Activated CD4-positive, alpha-beta T cell treated with anti-CD3 and anti-CD28 coated beads, Interleukin-2, amount 10 ng/mL, durations not matched to agents 7 days and 5 days (primary cell): ENCODE measurements at regions not wholly inside any gene's neighbourhood (a gene's known extent, or its start where the extent isn't known, plus 50 kb on each side); places are given as distances from the start of the nearest gene placed in this dataset.

Source experiments
- CTCF ChIA-PET: fragments of 350-600 bp; sonication (Branson Sonifier 250); formaldehyde crosslinking; loops from one replicate; lab custom pipeline; 2021; ENCODE audit warnings: antibody characterized with exemption; lab: Charles Lee
- POLR2A ChIA-PET: fragments of 350-600 bp; sonication (Branson Sonifier 250); formaldehyde crosslinking; loops from one replicate; lab custom pipeline; 2021; ENCODE audit warnings: antibody characterized with exemption; lab: Charles Lee
- DNase-seq: peaks from one replicate; pipeline ENCODE4 v3.0.0-alpha.2; 2020
- H3K27ac Mint-ChIP-seq: one replicate; pipeline ENCODE4 v1.8.0; 2021; ENCODE audit warnings: mild to moderate bottlenecking, moderate library complexity, mixed read lengths
- H3K27me3 Mint-ChIP-seq: one replicate; pipeline ENCODE4 v1.8.0; 2021; ENCODE audit warnings: mixed read lengths
- H3K36me3 Mint-ChIP-seq: one replicate; pipeline ENCODE4 v1.8.0; 2021; ENCODE audit warnings: low read depth, mixed read lengths
- H3K4me1 Mint-ChIP-seq: one replicate; pipeline ENCODE4 v1.8.0; 2021; ENCODE audit warnings: mixed read lengths
- H3K4me3 Mint-ChIP-seq: one replicate; pipeline ENCODE4 v1.8.0; 2021; ENCODE audit warnings: mild to moderate bottlenecking, moderate library complexity, mixed read lengths
- H3K9me3 Mint-ChIP-seq: one replicate; pipeline ENCODE4 v1.8.0; 2021; ENCODE audit warnings: mixed read lengths

- Mint-ChIP-seq H3K36me3 (no peaks in the 10 kb centered on the region), H3K9me3 (no peaks in the 10 kb centered on the region), H3K27ac (no peak overlapping the region), H3K27me3 (no peaks in the 10 kb centered on the region), H3K4me3 (no peak overlapping the region), H3K4me1 (no peaks in the 10 kb centered on the region)
- ChIA-PET CTCF (interaction anchor here (0.7 to 1.5 kb wide), 2 partner anchors 9 to 655 kb away, joined by 3 read pairs; no protein-coding TSS in a partner anchor), POLR2A (no interaction called here)
- no peak for DNase-seq
Observed at GRCh38 chr5:154630410-154630809, 124.8 kb upstream of the LARP1 start.

GRCh38 chr5:154628685-154629084 is 126.5 kb upstream of the LARP1 start:
- CTCF ChIA-PET, result no interaction called here
- Mint-ChIP-seq H3K27ac (no peak overlapping the region), H3K4me3 (no peak overlapping the region), H3K9me3 (no peaks in the 10 kb centered on the region), H3K4me1 (no peaks in the 10 kb centered on the region), H3K36me3 (no peaks in the 10 kb centered on the region), H3K27me3 (no peaks in the 10 kb centered on the region)
- no peak for DNase-seq
- POLR2A ChIA-PET, result no interaction called here

- CTCF ChIA-PET, result interaction anchor here (0.5 kb wide), 1 partner anchor 31 kb away, joined by 3 read pairs; no protein-coding TSS in a partner anchor
- POLR2A ChIA-PET, result no interaction called here
- DNase-seq, result no peak
- no peaks in the 10 kb centered on the region for H3K27me3 Mint-ChIP-seq
- no peak overlapping the region for H3K4me3 Mint-ChIP-seq
- no peaks in the 10 kb centered on the region for H3K36me3 Mint-ChIP-seq
- no peaks in the 10 kb centered on the region for H3K9me3 Mint-ChIP-seq
- no peak overlapping the region for H3K27ac Mint-ChIP-seq
- H3K4me1 Mint-ChIP-seq, result no peaks in the 10 kb centered on the region
Observed at GRCh38 chr5:154627698-154628678, 127.2 kb upstream of the LARP1 start.

GRCh38 chr5:154626876-154627557 is 128.2 kb upstream of the LARP1 start:
- Mint-ChIP-seq H3K9me3 (no peaks in the 10 kb centered on the region), H3K36me3 (no peaks in the 10 kb centered on the region), H3K4me1 (no peaks in the 10 kb centered on the region), H3K27ac (no peak overlapping the region), H3K4me3 (no peak overlapping the region), H3K27me3 (no peaks in the 10 kb centered on the region)
- ChIA-PET CTCF (interaction anchor here (0.5 kb wide), 1 partner anchor 30 kb away, joined by 3 read pairs; no protein-coding TSS in a partner anchor), POLR2A (no interaction called here)
- DNase-seq, result no peak

GRCh38 chr5:154625031-154625430 is 130.1 kb upstream of the LARP1 start:
- ChIA-PET POLR2A (no interaction called here), CTCF (no interaction called here)
- Mint-ChIP-seq H3K27ac (no peak overlapping the region), H3K27me3 (no peaks in the 10 kb centered on the region), H3K36me3 (no peaks in the 10 kb centered on the region), H3K4me1 (no peaks in the 10 kb centered on the region), H3K4me3 (no peak overlapping the region), H3K9me3 (no peaks in the 10 kb centered on the region)
- DNase-seq, result no peak

- H3K4me3 Mint-ChIP-seq, result no peak overlapping the region
- no peaks in the 10 kb centered on the region for H3K27me3 Mint-ChIP-seq
- ChIA-PET CTCF (no interaction called here), POLR2A (no interaction called here)
- H3K27ac Mint-ChIP-seq, result no peak overlapping the region
- H3K4me1 Mint-ChIP-seq, result no peaks in the 10 kb centered on the region
- H3K36me3 Mint-ChIP-seq, result no peaks in the 10 kb centered on the region
- H3K9me3 Mint-ChIP-seq, result no peaks in the 10 kb centered on the region
- DNase-seq, result no peak
Observed at GRCh38 chr5:154624341-154624740, 130.8 kb upstream of the LARP1 start.

GRCh38 chr5:154620411-154620810 is 134.8 kb upstream of the LARP1 start:
- H3K27ac Mint-ChIP-seq, result no peak overlapping the region
- POLR2A ChIA-PET, result no interaction called here
- H3K4me3 Mint-ChIP-seq, result no peak overlapping the region
- CTCF ChIA-PET, result no interaction called here
- no peak for DNase-seq
- H3K9me3 Mint-ChIP-seq, result no peaks in the 10 kb centered on the region
- no peaks in the 10 kb centered on the region for H3K4me1 Mint-ChIP-seq
- H3K36me3 Mint-ChIP-seq, result no peaks in the 10 kb centered on the region
- H3K27me3 Mint-ChIP-seq, result peaks cover 10% of the 10 kb centered on the region

GRCh38 chr5:154618696-154619095 is 136.5 kb upstream of the LARP1 start:
- peaks cover 19% of the 10 kb centered on the region for H3K27me3 Mint-ChIP-seq
- DNase-seq, result no peak
- no peaks in the 10 kb centered on the region for H3K36me3 Mint-ChIP-seq
- POLR2A ChIA-PET, result no interaction called here
- CTCF ChIA-PET, result no interaction called here
- H3K9me3 Mint-ChIP-seq, result no peaks in the 10 kb centered on the region
- H3K4me1 Mint-ChIP-seq, result no peaks in the 10 kb centered on the region
- H3K4me3 Mint-ChIP-seq, result no peak overlapping the region
- no peak overlapping the region for H3K27ac Mint-ChIP-seq

GRCh38 chr5:154614595-154614994 is 136.6 kb upstream of the HAND1 start:
- POLR2A ChIA-PET, result no interaction called here
- Mint-ChIP-seq H3K4me3 (no peak overlapping the region), H3K27ac (no peak overlapping the region), H3K36me3 (no peaks in the 10 kb centered on the region), H3K9me3 (no peaks in the 10 kb centered on the region), H3K4me1 (peaks cover 8% of the 10 kb centered on the region), H3K27me3 (peaks cover 42% of the 10 kb centered on the region)
- CTCF ChIA-PET, result no interaction called here
- no peak for DNase-seq

GRCh38 chr5:154614125-154614524 is 136.1 kb upstream of the HAND1 start:
- H3K27me3 Mint-ChIP-seq, result peaks cover 47% of the 10 kb centered on the region

GRCh38 chr5:154612666-154613065 is 134.6 kb upstream of the HAND1 start:
- no peak overlapping the region for H3K4me3 Mint-ChIP-seq
- no peaks in the 10 kb centered on the region for H3K36me3 Mint-ChIP-seq
- H3K27me3 Mint-ChIP-seq, result peaks cover 48% of the 10 kb centered on the region
- POLR2A ChIA-PET, result no interaction called here
- peaks cover 8% of the 10 kb centered on the region for H3K4me1 Mint-ChIP-seq
- no peak for DNase-seq
- H3K9me3 Mint-ChIP-seq, result no peaks in the 10 kb centered on the region
- CTCF ChIA-PET, result no interaction called here
- H3K27ac Mint-ChIP-seq, result no peak overlapping the region

More at GRCh38 chr5:154614125-154614524, 136.1 kb upstream of the HAND1 start:
- no peak for DNase-seq
- Mint-ChIP-seq H3K4me1 (peaks cover 8% of the 10 kb centered on the region), H3K36me3 (no peaks in the 10 kb centered on the region), H3K9me3 (no peaks in the 10 kb centered on the region), H3K4me3 (no peak overlapping the region), H3K27ac (no peak overlapping the region)
- CTCF ChIA-PET, result no interaction called here
- POLR2A ChIA-PET, result interaction anchor here (0.5 kb wide), 1 partner anchor 26 kb away, joined by 3 read pairs; no protein-coding TSS in a partner anchor

- DNase-seq, result no peak
- H3K36me3 Mint-ChIP-seq, result no peaks in the 10 kb centered on the region
- CTCF ChIA-PET, result interaction anchor here (0.5 kb wide), 1 partner anchor 106 kb away, joined by 5 read pairs; no protein-coding TSS in a partner anchor
- H3K4me3 Mint-ChIP-seq, result no peak overlapping the region
- POLR2A ChIA-PET, result no interaction called here
- no peak overlapping the region for H3K27ac Mint-ChIP-seq
- no peaks in the 10 kb centered on the region for H3K9me3 Mint-ChIP-seq
- H3K4me1 Mint-ChIP-seq, result peaks cover 8% of the 10 kb centered on the region
- H3K27me3 Mint-ChIP-seq, result peaks cover 48% of the 10 kb centered on the region
Observed at GRCh38 chr5:154611341-154611767, 133.3 kb upstream of the HAND1 start.
